ENCODE measurements at regions not wholly inside any gene's neighbourhood (a gene's known extent, or its start where the extent isn't known, plus 50 kb on each side); places are given as distances from the start of the nearest gene placed in this dataset.

DNA sequence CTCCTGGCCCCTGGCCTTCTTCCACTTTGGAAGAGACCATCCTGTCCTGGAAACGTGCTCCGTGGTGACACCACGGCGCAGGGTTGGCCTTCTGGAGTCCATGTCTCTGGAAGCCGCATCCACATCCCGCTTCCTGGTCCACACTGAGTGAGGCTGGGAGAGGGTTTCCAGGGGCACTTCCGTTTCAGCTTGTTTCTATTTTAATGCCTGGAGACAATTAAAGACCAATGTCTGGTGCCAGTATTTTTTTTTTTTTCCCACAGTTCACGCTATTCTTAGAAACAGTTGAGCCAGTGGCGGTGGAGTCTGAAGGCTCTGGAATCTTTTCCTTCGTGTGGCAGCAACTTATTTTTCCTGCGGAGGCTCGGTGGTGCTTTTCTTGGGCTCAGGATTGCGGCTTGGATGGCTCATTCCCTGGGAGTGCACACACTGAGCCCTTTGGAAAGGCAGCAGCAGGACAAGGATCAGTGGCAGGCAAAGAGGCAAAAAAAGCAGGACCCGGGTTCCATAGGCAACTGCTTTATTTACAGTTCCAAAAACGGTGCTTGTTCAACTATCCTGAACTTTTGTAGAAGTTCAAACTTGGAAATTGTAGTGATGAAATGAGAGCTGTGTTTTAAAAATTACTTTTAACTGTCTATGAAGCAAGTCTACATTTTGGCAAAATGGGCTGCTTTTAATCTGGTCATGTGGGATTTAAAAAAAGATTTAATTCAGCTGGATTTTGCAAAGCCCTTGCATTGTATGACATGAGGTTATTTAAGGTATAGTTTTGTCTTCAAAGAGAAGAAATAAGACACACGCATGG, 202.8 kb downstream of the BAMBI start:
- TF ChIP-seq POLR2A (IDR thresholded peaks at IDR 0.05): no peak
- TF ChIP-seq, protein P1, sequence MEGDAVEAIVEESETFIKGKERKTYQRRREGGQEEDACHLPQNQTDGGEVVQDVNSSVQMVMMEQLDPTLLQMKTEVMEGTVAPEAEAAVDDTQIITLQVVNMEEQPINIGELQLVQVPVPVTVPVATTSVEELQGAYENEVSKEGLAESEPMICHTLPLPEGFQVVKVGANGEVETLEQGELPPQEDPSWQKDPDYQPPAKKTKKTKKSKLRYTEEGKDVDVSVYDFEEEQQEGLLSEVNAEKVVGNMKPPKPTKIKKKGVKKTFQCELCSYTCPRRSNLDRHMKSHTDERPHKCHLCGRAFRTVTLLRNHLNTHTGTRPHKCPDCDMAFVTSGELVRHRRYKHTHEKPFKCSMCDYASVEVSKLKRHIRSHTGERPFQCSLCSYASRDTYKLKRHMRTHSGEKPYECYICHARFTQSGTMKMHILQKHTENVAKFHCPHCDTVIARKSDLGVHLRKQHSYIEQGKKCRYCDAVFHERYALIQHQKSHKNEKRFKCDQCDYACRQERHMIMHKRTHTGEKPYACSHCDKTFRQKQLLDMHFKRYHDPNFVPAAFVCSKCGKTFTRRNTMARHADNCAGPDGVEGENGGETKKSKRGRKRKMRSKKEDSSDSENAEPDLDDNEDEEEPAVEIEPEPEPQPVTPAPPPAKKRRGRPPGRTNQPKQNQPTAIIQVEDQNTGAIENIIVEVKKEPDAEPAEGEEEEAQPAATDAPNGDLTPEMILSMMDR (IDR thresholded peaks at IDR 0.05): no peak
